GM13976 (cell line): ENCODE measurements at regions not wholly inside any gene's neighbourhood (a gene's known extent, or its start where the extent isn't known, plus 50 kb on each side); places are given as distances from the start of the nearest gene placed in this dataset.

Experiments used
- DNase-seq: peaks from one replicate; pipeline ENCODE4 v3.0.0; 2012; ENCODE audit warnings: low spot score
- in situ Hi-C: fragments of 300-500 bp; cut with MboI; formaldehyde crosslinking; loops from one replicate; pipeline ENCODE4 v1.12.0; 2022; ENCODE audit warnings: low sequenced_read_pairs, mixed read lengths, inconsistent platforms; ENCODE audit not compliant: unreplicated experiment
- TF ChIP-seq, protein P1 (sequence below): IDR thresholded peaks from 2 replicates; pipeline ENCODE4 v1.5.1; 2012; ENCODE audit warnings: borderline replicate concordance, mild to moderate bottlenecking; ENCODE audit not compliant: insufficient read depth; ENCODE audit errors: extremely low read depth, missing control alignments, control extremely low read depth

DNA sequence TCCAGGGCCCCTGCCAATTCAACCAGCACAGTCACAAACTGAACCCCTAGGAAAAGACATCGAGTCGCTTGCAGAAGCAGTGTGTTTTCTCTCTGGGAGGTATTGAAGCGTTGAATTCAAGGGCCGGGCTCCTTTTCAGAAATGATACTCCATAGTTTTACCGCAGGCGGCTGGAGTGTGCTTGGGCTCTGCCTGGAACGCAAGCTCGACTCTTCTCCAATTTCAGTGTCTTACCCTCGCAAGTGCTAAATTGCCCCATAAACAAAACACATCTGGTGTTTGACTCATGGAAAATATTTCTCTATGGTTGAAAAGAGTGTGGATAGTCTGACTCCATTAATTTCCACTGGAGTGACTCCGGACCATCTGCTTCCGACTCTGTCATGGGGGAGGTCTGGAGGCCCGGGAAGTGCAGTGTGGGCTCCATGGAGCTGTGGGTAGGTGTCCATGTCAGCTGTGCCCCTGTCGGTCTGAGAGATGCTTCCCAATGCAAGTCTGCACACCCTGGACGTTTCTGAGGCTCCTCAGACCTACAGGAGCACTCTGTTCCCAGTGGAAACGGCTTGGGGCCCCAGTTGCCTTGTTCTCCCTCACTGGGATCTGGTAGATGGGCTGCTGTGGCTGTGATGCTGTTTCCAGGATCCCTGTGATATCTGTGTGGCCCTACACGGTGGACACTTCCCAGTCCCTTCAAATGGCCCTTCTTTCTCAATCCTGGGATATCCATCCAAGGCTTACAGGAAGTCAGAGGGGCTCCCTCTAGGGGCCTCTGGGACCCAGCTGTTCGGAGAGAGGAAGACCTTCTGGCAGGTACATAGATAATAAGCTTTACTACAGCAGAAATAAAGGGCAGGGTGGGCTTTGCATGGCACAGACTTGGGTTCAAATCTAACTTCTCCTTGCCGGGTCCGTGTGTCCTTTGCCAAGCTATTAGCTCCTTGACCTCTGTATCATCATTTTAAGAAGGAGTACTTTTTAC lies 119.8 kb upstream of the CDH13 start:
- in situ Hi-C loops: no loop called here
- DNase-seq: no peak
- TF ChIP-seq, protein P1, sequence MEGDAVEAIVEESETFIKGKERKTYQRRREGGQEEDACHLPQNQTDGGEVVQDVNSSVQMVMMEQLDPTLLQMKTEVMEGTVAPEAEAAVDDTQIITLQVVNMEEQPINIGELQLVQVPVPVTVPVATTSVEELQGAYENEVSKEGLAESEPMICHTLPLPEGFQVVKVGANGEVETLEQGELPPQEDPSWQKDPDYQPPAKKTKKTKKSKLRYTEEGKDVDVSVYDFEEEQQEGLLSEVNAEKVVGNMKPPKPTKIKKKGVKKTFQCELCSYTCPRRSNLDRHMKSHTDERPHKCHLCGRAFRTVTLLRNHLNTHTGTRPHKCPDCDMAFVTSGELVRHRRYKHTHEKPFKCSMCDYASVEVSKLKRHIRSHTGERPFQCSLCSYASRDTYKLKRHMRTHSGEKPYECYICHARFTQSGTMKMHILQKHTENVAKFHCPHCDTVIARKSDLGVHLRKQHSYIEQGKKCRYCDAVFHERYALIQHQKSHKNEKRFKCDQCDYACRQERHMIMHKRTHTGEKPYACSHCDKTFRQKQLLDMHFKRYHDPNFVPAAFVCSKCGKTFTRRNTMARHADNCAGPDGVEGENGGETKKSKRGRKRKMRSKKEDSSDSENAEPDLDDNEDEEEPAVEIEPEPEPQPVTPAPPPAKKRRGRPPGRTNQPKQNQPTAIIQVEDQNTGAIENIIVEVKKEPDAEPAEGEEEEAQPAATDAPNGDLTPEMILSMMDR: no peak

DNA sequence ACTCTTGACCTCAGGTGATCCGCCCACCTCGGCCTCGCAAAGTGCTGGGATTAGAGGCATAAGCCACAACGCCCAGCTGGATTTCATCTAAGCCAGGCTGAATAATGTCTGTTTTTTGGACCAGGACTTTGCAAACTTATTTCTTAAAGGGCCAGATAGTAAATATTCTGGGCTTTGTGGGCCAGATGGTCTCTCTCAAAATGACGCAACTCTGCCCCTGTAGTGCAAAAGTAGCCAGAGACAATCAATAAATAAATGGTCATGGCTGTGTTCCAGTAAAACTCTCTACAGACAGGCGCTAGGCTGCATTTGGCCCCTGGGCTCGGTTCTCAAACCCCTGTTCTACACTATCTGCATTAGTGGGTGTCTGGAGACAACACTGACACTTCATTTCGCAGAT lies 121.9 kb upstream of the CDH13 start:
- DNase-seq: no peak
- in situ Hi-C loops: no loop called here
- TF ChIP-seq, protein P1: no peak

DNA sequence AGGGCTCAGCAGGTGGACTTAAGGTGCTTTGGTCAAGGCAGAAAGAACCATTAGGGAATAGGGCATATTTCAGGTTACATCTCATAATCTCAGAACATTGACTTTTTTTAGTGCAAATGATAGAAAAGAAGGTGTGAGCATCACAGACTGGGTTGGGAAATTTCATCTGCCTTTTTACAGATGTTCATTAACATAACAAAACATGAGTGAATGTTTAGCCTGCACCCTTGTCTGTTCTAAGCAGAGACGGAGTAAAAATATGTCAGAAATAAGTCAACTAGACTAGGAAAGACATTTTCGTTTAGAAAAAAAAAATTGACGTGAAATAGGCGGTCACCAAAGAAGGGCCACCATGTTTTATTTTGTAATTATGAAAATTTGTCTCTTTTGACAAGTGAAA lies 127.5 kb upstream of the CDH13 start:
- in situ Hi-C loops: no loop called here
- no peak for DNase-seq
- TF ChIP-seq, protein P1: no peak

DNA sequence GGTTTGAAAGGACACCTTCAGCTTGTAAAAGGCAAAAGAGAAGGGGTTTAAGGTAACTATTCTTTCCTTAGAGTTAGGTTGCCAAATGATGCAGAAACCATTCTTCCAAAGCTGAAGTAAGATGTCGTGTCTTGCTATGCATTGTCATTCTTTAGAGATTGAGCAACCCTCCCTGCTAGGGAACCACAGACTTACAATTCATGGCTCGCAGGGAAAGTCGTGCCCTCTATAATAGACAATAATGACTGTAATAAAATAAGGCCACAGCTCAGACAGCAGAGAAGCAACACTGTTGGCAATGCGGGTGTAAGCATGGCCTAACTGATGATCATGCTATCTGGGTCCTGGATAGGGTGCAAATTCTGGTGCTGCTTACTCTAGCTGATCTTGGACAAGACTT lies 129.6 kb upstream of the CDH13 start:
- DNase-seq: no peak
- in situ Hi-C loops: no loop called here
- TF ChIP-seq, protein P1: no peak

DNA sequence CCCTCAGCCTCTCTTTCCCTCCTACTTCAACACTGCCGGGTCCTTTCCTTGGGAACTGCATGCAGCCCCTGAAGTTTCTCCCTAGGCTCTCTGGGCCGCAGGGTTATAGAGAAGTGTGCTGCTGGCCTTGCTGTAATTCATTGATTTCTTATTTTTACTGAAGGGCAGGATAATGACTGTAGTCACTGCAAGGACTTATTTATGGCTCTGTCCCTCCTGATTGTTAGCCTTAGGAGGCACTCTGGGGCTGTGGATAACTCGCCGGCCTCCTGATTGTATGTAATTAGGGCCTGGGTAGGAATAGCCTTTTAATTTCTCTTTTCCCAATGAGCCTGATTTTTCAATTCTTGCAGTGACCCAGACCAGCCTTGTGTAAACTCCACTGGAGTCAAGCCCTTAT lies 138.3 kb upstream of the CDH13 start:
- in situ Hi-C loops: no loop called here
- DNase-seq: no peak
- TF ChIP-seq, protein P1: no peak

DNA sequence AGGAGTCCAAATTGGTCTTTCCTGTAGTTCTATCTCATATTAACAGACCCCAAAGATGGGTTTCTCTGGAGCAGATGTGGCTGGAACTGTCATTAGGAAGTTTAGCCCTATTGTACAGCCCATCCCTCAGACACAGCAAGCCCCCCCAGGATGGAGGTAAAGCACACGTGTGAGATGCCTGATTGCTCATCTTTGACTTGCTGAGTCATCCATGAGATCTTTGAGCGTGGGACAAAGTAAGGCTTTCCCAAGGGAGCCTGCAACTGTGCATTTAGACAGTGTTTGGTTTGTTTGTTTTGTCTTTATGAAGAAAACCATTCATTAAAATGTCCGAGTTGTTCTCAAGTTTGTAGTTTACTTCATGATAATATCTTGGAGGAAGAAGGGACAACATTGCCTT lies 145.3 kb upstream of the CDH13 start:
- DNase-seq: no peak
- in situ Hi-C loops: no loop called here
- TF ChIP-seq, protein P1: no peak
